HG03280 (cell line): ENCODE measurements at regions not wholly inside any gene's neighbourhood (a gene's known extent, or its start where the extent isn't known, plus 50 kb on each side); places are given as distances from the start of the nearest gene placed in this dataset.
A peak's percentile ranks its signal among the peaks of the same experiment; 100 is the strongest.

Experiments
- ATAC-seq: cut with Tn5 transposase; IDR thresholded peaks from one replicate; pipeline ENCODE4 v1.9.1; 2021; ENCODE audit warnings: mild to moderate bottlenecking, moderate library complexity; ENCODE audit not compliant: unreplicated experiment

GRCh38 chr10:83835945-83836745, 303.2 kb upstream of the GHITM start:
- ATAC-seq: no peak

GRCh38 chr10:83848677-83849076, 290.6 kb upstream of the GHITM start:
- ATAC-seq: no peak

DNA sequence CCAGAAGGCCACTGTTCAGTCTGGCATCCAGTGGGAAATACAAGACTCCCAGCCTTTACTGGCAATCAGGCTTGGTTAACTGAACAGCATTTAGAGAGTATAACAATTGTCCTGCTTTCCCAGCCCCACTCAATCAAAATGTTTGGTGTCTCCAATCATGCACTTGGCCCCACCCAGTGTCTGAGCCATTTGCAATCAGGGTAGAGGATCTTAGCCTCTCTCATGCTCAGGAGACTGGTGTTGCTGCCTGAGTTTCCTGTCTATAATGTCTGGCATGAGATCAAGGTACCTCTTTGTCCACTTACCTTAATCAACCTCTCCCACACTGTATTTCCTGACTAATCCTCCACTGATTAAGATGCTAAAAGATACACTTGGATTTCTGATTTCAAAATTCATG, 290.2 kb upstream of the GHITM start:
- ATAC-seq: no peak

DNA sequence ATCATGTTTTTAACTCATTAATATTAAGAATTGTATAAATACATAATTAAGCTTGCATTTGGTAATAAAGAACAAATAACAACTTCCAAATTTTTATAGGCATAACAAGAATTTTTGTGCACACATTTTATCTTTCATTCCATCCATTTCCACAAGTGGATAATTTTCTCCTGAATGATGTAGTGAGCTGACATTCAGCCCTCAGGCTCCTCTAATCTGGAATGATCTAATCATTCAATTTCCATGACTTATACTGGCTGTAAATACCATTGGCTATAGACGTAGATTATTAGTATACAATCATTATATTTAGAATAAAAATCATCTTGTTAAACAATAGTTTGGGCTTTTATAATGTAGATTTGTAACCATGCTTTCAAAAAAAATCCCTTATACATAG, 287.2 kb upstream of the GHITM start:
- no peak for ATAC-seq

DNA sequence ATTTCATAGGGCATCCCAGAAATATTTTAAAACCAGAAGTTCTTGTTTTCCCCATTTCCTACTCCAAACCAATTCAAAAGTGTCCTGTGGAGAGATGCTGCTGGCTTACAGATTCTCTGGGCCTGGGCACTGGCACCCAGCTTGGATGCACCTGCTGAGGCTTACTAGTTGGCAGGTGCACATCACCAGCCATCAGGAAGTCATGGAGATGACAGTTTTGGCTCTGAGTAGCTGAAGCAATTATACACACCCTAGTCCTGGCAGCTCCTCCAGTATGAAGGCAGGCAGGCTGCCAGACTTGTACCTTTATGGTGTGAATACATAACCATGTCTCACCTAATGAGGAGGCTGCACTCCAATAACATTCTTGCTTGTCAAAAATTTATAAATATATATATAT, 276.6 kb upstream of the GHITM start:
- no peak for ATAC-seq

DNA sequence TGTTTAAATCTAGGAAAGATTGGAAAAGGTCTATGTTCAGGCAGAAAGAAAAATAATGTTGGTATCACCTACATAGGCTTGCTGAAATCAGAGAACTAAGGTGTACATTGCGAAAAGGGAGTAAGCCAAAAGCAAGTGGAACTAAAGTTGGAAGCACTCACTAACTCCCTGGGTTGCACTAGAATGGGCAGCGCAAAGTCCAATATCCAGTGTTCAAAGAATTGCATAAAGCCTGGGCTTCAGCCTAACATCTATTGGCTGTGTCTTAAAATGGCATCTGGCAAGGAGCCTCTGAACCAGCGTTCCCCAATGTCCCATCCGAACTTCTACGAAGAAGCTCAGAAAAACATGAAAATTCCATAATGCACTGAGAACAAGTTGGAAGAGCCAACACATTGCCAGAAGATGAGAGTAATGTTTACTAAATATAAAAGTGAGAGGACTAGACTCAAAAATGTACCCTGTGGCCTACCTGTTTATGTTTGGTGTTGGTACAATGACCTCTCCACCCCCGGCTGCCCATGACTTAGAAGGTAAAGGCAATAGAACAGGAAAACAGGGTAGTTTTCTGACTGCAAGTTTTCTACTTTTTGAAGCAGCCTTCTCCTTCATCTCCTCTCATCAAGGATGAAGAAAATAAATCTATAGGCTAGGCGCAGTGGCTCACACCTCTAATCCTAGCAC, 275.9 kb upstream of the GHITM start:
- ATAC-seq: no peak

DNA sequence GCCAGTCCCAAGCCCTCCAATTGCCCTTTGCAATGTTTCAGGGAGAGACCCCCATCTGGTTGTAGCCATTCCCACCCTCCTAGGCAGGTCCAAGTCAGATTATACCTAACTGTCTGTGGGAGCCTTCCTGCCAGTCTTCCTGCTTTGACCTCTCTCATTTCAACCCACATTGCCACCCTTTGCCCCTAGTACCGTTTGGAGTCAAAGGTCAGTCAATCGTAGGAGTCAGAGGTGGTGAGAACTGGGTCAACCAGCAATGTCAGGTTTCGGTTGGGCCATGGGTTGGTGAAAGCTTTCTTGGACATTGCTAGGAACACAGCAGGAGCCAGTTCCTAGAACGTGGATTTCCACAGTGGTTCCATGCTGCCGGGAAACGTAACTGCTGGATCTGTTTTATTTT, 269.4 kb upstream of the GHITM start:
- no peak for ATAC-seq

GRCh38 chr10:83871187-83872081, 267.9 kb upstream of the GHITM start:
- peak; percentile 96 for ATAC-seq

- ATAC-seq: no peak
Observed at GRCh38 chr10:83880252-83880791, 259.0 kb upstream of the GHITM start.

DNA sequence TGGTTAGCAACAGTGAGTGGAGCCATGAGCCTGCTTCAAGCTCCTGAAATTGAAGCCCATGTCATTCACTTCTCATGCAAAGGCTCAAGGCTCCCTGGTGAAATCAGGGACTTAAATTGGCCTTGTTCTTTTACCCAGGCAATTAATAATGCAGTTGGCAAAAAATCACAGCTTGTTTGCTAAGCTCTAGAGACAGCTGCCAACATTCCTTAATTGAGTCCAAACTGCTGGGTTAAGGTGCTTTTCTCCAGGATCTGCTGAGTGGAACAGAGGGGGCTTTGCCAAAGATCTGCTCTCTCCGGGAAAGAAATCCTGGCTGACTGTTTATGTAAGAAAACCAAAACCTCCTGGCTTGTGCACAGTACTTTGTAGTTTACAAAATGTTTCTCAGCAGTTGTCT, 257.6 kb upstream of the GHITM start:
- ATAC-seq: no peak

GRCh38 chr10:83886871-83887270, 252.4 kb upstream of the GHITM start:
- no peak for ATAC-seq

GRCh38 chr10:83892737-83893136, 246.6 kb upstream of the GHITM start:
- no peak for ATAC-seq

DNA sequence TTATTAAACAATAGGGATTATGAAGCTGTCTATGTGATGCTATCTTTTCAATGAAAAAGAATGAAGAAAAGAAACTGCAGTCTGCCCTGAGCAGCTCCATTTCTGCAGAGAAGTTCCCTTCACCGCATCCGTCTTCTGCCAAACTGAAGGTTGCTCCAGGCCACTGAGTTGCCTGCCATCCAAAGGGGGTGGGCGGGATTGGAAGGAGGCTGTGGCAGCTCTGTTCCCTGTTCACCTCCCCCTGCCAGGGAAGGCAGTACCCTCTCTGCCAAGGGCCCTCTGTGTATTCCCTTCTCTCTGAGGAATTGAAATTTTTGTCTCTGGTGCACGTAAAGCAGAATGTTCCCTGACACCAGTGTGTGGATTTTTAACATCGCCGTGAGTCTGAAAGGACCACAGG, 243.1 kb upstream of the GHITM start:
- no peak for ATAC-seq

GRCh38 chr10:83897626-83898025, 241.7 kb upstream of the GHITM start:
- no peak for ATAC-seq

- ATAC-seq: no peak
Observed at GRCh38 chr10:83908506-83908905, 230.8 kb upstream of the GHITM start.

- ATAC-seq: no peak
Observed at GRCh38 chr10:83909001-83909400, 230.3 kb upstream of the GHITM start.

- ATAC-seq: no peak
Observed at GRCh38 chr10:83915801-83916200, 223.5 kb upstream of the GHITM start.

GRCh38 chr10:83917537-83918506, 221.5 kb upstream of the GHITM start:
- ATAC-seq: peak; percentile 72

GRCh38 chr10:83919187-83919586, 220.1 kb upstream of the GHITM start:
- ATAC-seq: no peak
